GM04503 (cell line): ENCODE measurements at regions not wholly inside any gene's neighbourhood (a gene's known extent, or its start where the extent isn't known, plus 50 kb on each side); places are given as distances from the start of the nearest gene placed in this dataset.

ENCODE experiments used
- DNase-seq: peaks from one replicate; pipeline ENCODE4 v3.0.0-alpha.2; 2012; ENCODE audit warnings: low read depth

GRCh38 chr13:31929031-31929770 lies 102.4 kb upstream of the FRY start:
- DNase-seq, result no peak

GRCh38 chr13:31930490-31930889 lies 101.1 kb upstream of the FRY start:
- DNase-seq, result no peak

GRCh38 chr13:31930901-31931522 lies 100.6 kb upstream of the FRY start:
- no peak for DNase-seq

- DNase-seq, result no peak
These were observed 94.1 kb upstream of the FRY start for GRCh38 chr13:31937436-31937835.

- DNase-seq, result no peak
These were observed 91.5 kb upstream of the FRY start for GRCh38 chr13:31940076-31940475.

GRCh38 chr13:31943591-31943990 lies 88.0 kb upstream of the FRY start:
- DNase-seq, result no peak

- no peak for DNase-seq
These were observed 87.1 kb upstream of the FRY start for GRCh38 chr13:31944262-31945160.

GRCh38 chr13:31945202-31945961 lies 86.2 kb upstream of the FRY start:
- peak; percentile 64 for DNase-seq

GRCh38 chr13:31946091-31946770 lies 85.3 kb upstream of the FRY start:
- peak; percentile 77 for DNase-seq

- DNase-seq, result no peak
These were observed 84.5 kb upstream of the FRY start for GRCh38 chr13:31947105-31947504.

GRCh38 chr13:31947506-31947905 lies 84.1 kb upstream of the FRY start:
- no peak for DNase-seq

GRCh38 chr13:31949486-31949885 lies 82.1 kb upstream of the FRY start:
- no peak for DNase-seq

- DNase-seq, result no peak
These were observed 81.3 kb upstream of the FRY start for GRCh38 chr13:31950111-31950815.

- no peak for DNase-seq
These were observed 80.3 kb upstream of the FRY start for GRCh38 chr13:31951215-31951678.

- DNase-seq, result no peak
These were observed 78.8 kb upstream of the FRY start for GRCh38 chr13:31952641-31953380.

GRCh38 chr13:31955101-31955500 lies 76.5 kb upstream of the FRY start:
- no peak for DNase-seq

- no peak for DNase-seq
These were observed 75.8 kb upstream of the FRY start for GRCh38 chr13:31955741-31956140.

GRCh38 chr13:31956980-31957644 lies 74.5 kb upstream of the FRY start:
- no peak for DNase-seq

GRCh38 chr13:31957772-31958171 lies 73.8 kb upstream of the FRY start:
- DNase-seq, result no peak
